Hepatocyte (in vitro differentiated cells): ENCODE measurements at regions not wholly inside any gene's neighbourhood (a gene's known extent, or its start where the extent isn't known, plus 50 kb on each side); places are given as distances from the start of the nearest gene placed in this dataset.

ENCODE experiments used
- DNase-seq: peaks from one replicate; pipeline ENCODE4 v3.0.0-alpha.2; 2016; ENCODE audit warnings: low spot score
- H2AFZ ChIP-seq: fragments of 200-600 bp; sonication (generic); 2 replicates; pipeline ENCODE4 v1.6.0; 2016; ENCODE audit warnings: antibody characterized with exemption, mild to moderate bottlenecking
- H3K27ac ChIP-seq: fragments of 200-600 bp; sonication (generic); 2 replicates; pipeline ENCODE4 v1.5.1; 2016; ENCODE audit warnings: mild to moderate bottlenecking
- H3K27me3 ChIP-seq: fragments of 200-600 bp; sonication (generic); 2 replicates; pipeline ENCODE4 v1.6.1; 2016
- H3K36me3 ChIP-seq: fragments of 200-600 bp; sonication (generic); replicated peaks from 2 replicates; pipeline ENCODE4 v1.5.1; 2016; ENCODE audit warnings: low read depth; ENCODE audit not compliant: insufficient read depth
- H3K4me1 ChIP-seq: fragments of 200-600 bp; sonication (generic); 2 replicates; pipeline ENCODE4 v1.5.1; 2016; ENCODE audit warnings: mild to moderate bottlenecking, moderate library complexity; ENCODE audit not compliant: insufficient read depth
- H3K4me2 ChIP-seq: fragments of 200-600 bp; sonication (generic); 2 replicates; pipeline ENCODE4 v1.6.0; 2016
- H3K4me3 ChIP-seq: fragments of 200-600 bp; sonication (generic); 2 replicates; pipeline ENCODE4 v1.5.1; 2016; ENCODE audit warnings: mild to moderate bottlenecking
- H3K79me2 ChIP-seq: fragments of 200-600 bp; sonication (generic); 2 replicates; pipeline ENCODE4 v1.6.0; 2017; ENCODE audit warnings: mild to moderate bottlenecking
- H3K9me2 ChIP-seq: fragments of 200-600 bp; sonication (generic); replicated peaks from 2 replicates; pipeline ENCODE4 v1.6.0; 2017; ENCODE audit warnings: mild to moderate bottlenecking; ENCODE audit not compliant: insufficient read depth
- H3K9me3 ChIP-seq: fragments of 200-600 bp; sonication (generic); 2 replicates; pipeline ENCODE4 v1.5.1; 2016; ENCODE audit warnings: low read depth, mild to moderate bottlenecking
- H4K20me1 ChIP-seq: fragments of 200-600 bp; sonication (generic); 2 replicates; pipeline ENCODE4 v1.6.0; 2016; ENCODE audit warnings: mild to moderate bottlenecking; ENCODE audit not compliant: insufficient read depth, poor library complexity, severe bottlenecking
- EZH2 ChIP-seq: fragments of 200-600 bp; sonication (generic); IDR thresholded peaks from 2 replicates; pipeline ENCODE4 v1.6.1; 2016; ENCODE audit warnings: antibody characterized with exemption, mild to moderate bottlenecking, borderline replicate concordance
- EZH2phosphoT487 ChIP-seq: fragments of 200-600 bp; sonication (generic); IDR thresholded peaks from one replicate; pipeline ENCODE4 v1.6.1; 2018; ENCODE audit warnings: antibody characterized with exemption, mild to moderate bottlenecking, low read depth, moderate library complexity; ENCODE audit not compliant: unreplicated experiment, severe bottlenecking
- WGBS: methylation state at CpG from one replicate; pipeline ENCODE4 v1.1.6; 2016; ENCODE audit warnings: low lambda C conversion rate; ENCODE audit errors: missing lambda C conversion rate; 5-methylcytosine and 5-hydroxymethylcytosine counted together
- TF ChIP-seq, protein P1 (sequence below): fragments of 200-600 bp; sonication (generic); IDR thresholded peaks from 2 replicates; pipeline ENCODE4 v1.5.1; 2016; ENCODE audit warnings: antibody characterized with exemption, mild to moderate bottlenecking; ENCODE audit not compliant: poor library complexity

DNA sequence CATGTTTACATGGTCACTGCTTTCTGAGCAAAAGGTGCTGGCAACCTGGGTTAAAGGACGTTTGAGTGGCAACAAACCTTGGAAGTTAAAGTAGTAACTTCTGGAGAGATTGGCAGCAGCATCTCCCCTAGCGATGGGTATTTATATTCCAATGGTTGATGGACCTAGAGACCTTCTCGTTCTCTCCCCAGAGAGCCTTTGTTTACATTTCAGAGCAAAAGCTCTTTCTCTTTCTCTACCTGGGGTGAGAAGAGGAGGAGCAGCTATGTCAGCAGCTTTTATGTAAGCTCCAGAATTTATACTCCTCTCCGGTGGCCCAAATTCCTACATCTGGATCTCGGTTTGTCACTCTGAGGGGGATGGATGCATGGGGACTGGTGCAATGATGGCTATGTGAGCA, 213.7 kb upstream of the ARL4C start:
- Histone ChIP-seq H3K27me3 (no peaks in the 10 kb centered on the region), H3K4me2 (no peak overlapping the region), H2AFZ (no peak overlapping the region), H3K27ac (no peak overlapping the region), H3K4me3 (no peak overlapping the region), H4K20me1 (no peaks in the 10 kb centered on the region), H3K4me1 (no peaks in the 10 kb centered on the region), H3K9me2 (no peaks in the 10 kb centered on the region), H3K79me2 (no peaks in the 10 kb centered on the region), H3K36me3 (no peaks in the 10 kb centered on the region), H3K9me3 (no peaks in the 10 kb centered on the region)
- DNase-seq = no peak
- 29% methylated on average over 5 of the region's 5 CpGs for WGBS
- TF ChIP-seq EZH2phosphoT487 (no peak), EZH2 (no peak)
- TF ChIP-seq, protein P1, sequence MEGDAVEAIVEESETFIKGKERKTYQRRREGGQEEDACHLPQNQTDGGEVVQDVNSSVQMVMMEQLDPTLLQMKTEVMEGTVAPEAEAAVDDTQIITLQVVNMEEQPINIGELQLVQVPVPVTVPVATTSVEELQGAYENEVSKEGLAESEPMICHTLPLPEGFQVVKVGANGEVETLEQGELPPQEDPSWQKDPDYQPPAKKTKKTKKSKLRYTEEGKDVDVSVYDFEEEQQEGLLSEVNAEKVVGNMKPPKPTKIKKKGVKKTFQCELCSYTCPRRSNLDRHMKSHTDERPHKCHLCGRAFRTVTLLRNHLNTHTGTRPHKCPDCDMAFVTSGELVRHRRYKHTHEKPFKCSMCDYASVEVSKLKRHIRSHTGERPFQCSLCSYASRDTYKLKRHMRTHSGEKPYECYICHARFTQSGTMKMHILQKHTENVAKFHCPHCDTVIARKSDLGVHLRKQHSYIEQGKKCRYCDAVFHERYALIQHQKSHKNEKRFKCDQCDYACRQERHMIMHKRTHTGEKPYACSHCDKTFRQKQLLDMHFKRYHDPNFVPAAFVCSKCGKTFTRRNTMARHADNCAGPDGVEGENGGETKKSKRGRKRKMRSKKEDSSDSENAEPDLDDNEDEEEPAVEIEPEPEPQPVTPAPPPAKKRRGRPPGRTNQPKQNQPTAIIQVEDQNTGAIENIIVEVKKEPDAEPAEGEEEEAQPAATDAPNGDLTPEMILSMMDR = no peak

DNA sequence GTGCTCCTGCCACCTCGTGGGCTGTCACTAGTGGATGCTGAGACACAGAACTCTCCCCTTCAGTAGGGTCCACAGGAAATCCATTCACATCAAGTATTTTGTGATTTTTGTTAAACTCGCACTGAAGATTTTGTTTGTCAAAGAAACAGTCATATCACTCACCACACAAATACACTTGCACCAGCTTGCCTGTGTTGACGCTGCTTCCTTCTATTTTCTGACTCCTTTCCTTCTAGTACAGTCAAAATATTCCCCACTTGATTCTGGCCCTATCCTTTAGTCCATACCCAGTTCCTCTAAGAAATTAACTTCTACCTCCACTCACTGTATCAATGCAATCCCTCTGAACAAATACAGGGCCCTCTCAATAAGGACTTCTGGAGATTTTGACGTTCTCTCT, 213.2 kb upstream of the ARL4C start:
- H3K4me3 ChIP-seq = no peak overlapping the region
- no peaks in the 10 kb centered on the region for H3K9me3 ChIP-seq
- no peaks in the 10 kb centered on the region for H3K36me3 ChIP-seq
- TF ChIP-seq EZH2phosphoT487 = no peak
- TF ChIP-seq EZH2 = no peak
- TF ChIP-seq, protein P1 = no peak
- no peaks in the 10 kb centered on the region for H3K79me2 ChIP-seq
- H2AFZ ChIP-seq = no peak overlapping the region
- H3K4me2 ChIP-seq = no peak overlapping the region
- DNase-seq = no peak
- 65% methylated on average over 4 of the region's 4 CpGs for WGBS
- H3K27me3 ChIP-seq = no peaks in the 10 kb centered on the region
- no peaks in the 10 kb centered on the region for H4K20me1 ChIP-seq
- no peak overlapping the region for H3K27ac ChIP-seq
- no peaks in the 10 kb centered on the region for H3K9me2 ChIP-seq
- no peaks in the 10 kb centered on the region for H3K4me1 ChIP-seq

DNA sequence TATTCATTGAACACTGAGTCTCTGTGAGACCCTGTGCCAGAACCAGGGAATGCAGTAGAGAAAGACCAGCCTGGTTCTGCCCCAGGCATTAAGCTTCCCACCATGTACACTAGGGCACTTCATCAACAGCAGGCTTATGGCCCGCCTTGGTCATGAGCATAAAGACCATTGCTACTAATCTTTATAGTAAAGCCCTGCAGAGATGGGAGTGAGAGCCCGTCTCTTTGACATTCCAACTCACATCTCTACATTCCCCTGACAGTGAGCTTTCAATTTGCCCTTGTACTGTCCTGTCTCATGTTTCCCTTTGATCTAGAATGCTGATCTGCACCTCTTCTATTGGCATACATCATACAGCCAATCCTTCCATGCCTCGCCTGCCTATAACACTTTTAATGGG, 211.8 kb upstream of the ARL4C start:
- Histone ChIP-seq H3K79me2 (no peaks in the 10 kb centered on the region), H4K20me1 (no peaks in the 10 kb centered on the region), H3K36me3 (no peaks in the 10 kb centered on the region), H3K4me1 (no peaks in the 10 kb centered on the region), H3K27ac (no peak overlapping the region), H3K27me3 (no peaks in the 10 kb centered on the region), H3K4me3 (no peak overlapping the region), H3K4me2 (no peak overlapping the region), H2AFZ (no peak overlapping the region), H3K9me3 (no peaks in the 10 kb centered on the region), H3K9me2 (no peaks in the 10 kb centered on the region)
- 76% methylated on average over 3 of the region's 3 CpGs for WGBS
- DNase-seq = no peak
- no peak for TF ChIP-seq EZH2
- TF ChIP-seq EZH2phosphoT487 = no peak
- TF ChIP-seq, protein P1 = no peak

DNA sequence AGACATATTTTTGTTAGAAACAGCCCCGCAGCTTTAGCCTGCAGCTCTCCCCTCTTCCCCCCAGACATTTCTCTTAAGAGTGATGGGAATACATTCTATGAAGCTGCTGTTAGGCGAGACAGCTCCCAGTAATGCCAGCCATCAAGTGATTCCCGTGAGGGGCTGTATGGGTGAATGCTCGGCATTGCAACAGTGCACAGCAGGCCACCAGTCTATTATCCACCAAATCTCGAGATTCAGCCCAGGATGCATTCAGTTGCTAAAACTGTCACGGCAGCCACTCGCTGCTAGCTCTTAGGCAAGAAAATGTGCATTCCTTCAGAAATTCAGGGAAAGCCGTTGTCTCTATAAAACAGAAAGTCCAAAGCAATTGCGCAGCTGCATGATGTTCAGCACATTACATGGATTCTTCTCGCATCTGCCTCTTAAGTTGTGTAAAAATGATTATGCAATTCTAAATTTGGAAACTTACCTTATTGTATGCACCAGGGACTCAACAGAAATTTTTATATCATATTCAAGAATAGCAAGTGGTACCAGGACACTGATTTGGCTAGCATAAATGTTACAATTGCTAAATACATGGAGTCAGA, 211.3 kb upstream of the ARL4C start:
- no peaks in the 10 kb centered on the region for H3K9me3 ChIP-seq
- 64% methylated on average over 10 of the region's 10 CpGs for WGBS

More for the DNA sequence above, 211.3 kb upstream of the ARL4C start:
- no peaks in the 10 kb centered on the region for H3K27me3 ChIP-seq
- H3K4me3 ChIP-seq = no peak overlapping the region
- no peaks in the 10 kb centered on the region for H3K79me2 ChIP-seq
- H4K20me1 ChIP-seq = no peaks in the 10 kb centered on the region
- no peak overlapping the region for H3K27ac ChIP-seq
- peaks cover 1% of the 10 kb centered on the region for H3K4me1 ChIP-seq
- TF ChIP-seq, protein P1 = no peak
- no peak for TF ChIP-seq EZH2
- TF ChIP-seq EZH2phosphoT487 = no peak
- no peak for DNase-seq
- no peak overlapping the region for H3K4me2 ChIP-seq
- no peaks in the 10 kb centered on the region for H3K36me3 ChIP-seq
- no peak overlapping the region for H2AFZ ChIP-seq
- H3K9me2 ChIP-seq = no peaks in the 10 kb centered on the region
